Esophagus squamous epithelium (tissue), 5 donors: ENCODE measurements at regions not wholly inside any gene's neighbourhood (a gene's known extent, or its start where the extent isn't known, plus 50 kb on each side); places are given as distances from the start of the nearest gene placed in this dataset.

Experiments
- DNase-seq: peaks from one replicate; lab custom pipeline; 2025; lab: John Stamatoyannopoulos, UW
- H3K27ac ChIP-seq, 4 donors: fragments of 200-600 bp; sonication (generic); one replicate each; pipeline ENCODE4 v1.5.1; 2016 to 2019; ENCODE audit warnings: mild to moderate bottlenecking in 1 of 4
- H3K27me3 ChIP-seq, 4 donors: fragments of 200-600 bp; sonication (generic); 1 replicate in 3 of 4; 2 replicates in 1 of 4; pipeline versions ENCODE4 v1.5.1 to v1.6.0; 2017 to 2021; ENCODE audit warnings: antibody characterized with exemption in 1 of 4
- H3K36me3 ChIP-seq, 3 donors: fragments of 200-600 bp; sonication (generic); one replicate each; pipeline ENCODE4 v1.5.1; 2016 to 2019
- H3K4me1 ChIP-seq, 3 donors: fragments of 200-600 bp; sonication (generic); one replicate each; pipeline ENCODE4 v1.5.1; 2017 to 2019
- H3K4me3 ChIP-seq, 4 donors: fragments of 200-600 bp; sonication (generic); 1 replicate in 3 of 4; 2 replicates in 1 of 4; pipeline ENCODE4 v1.5.1; 2016 to 2019; ENCODE audit warnings: mild to moderate bottlenecking in 2 of 4, moderate library complexity in 1 of 4
- H3K9me3 ChIP-seq, 3 donors: fragments of 200-600 bp; sonication (generic); one replicate each; pipeline ENCODE4 v1.5.1; 2016 to 2019
- CTCF ChIP-seq, 6 experiments: fragments of 450-650 bp in 4 of 6; fragments of 200-600 bp in 2 of 6; sonication (generic) in 2 of 6; IDR thresholded peaks; one replicate each; pipeline ENCODE4 v1.5.1; 2016 to 2019; ENCODE audit warnings: antibody characterized with exemption in 6 of 6, mild to moderate bottlenecking in 4 of 6, moderate library complexity in 4 of 6
- POLR2A ChIP-seq, 4 donors: fragments of 450-650 bp; IDR thresholded peaks; one replicate each; pipeline ENCODE4 v1.6.1; 2017; ENCODE audit warnings: antibody characterized with exemption in 4 of 4, mild to moderate bottlenecking in 4 of 4, moderate library complexity in 3 of 4
- WGBS, 2 donors: methylation state at CpG; one replicate each; pipeline ENCODE4 v1.1.5; 2018; 5-methylcytosine and 5-hydroxymethylcytosine counted together
- intact Hi-C: fragments of 100-400 bp; cut with DNase I; formaldehyde crosslinking; loops from one replicate; pipeline ENCODE4 v1.15.0; 2022
- donor health status: DM: yes; HTN: yes; CAD: no.

- Histone ChIP-seq H3K27me3 (peaks cover 0 to 5% (median 0%) of the 10 kb centered on the region in 4 donors), H3K27ac (peak overlapping the region in 2 of 4 donors; percentile 27 to 56), H3K9me3 (no peaks in the 10 kb centered on the region), H3K4me3 (no peak overlapping the region), H3K4me1 (peaks cover 0 to 3% (median 0%) of the 10 kb centered on the region in 3 donors), H3K36me3 (no peaks in the 10 kb centered on the region)
- no peak for TF ChIP-seq POLR2A (IDR thresholded peaks at IDR 0.05)
- TF ChIP-seq CTCF (IDR thresholded peaks at IDR 0.05): no peak
- 27 to 37% methylated on average over 2 of the region's 2 CpGs for WGBS, 2 donors
- no peak for DNase-seq
- intact Hi-C loops: no loop called here
These were observed 123.0 kb upstream of the AKIRIN2 start for GRCh38 chr6:87824958-87825491.

- intact Hi-C loops: no loop called here
- TF ChIP-seq POLR2A (IDR thresholded peaks at IDR 0.05) (no peak), CTCF (IDR thresholded peaks at IDR 0.05) (no peak)
- no peak for DNase-seq
- Histone ChIP-seq H3K4me3 (no peak overlapping the region), H3K9me3 (no peaks in the 10 kb centered on the region), H3K27me3 (peaks cover 0 to 32% (median 0%) of the 10 kb centered on the region in 4 donors), H3K36me3 (no peaks in the 10 kb centered on the region), H3K27ac (no peak overlapping the region), H3K4me1 (peaks cover 0 to 3% (median 0%) of the 10 kb centered on the region in 3 donors)
These were observed 120.0 kb upstream of the AKIRIN2 start for GRCh38 chr6:87822011-87822410.

- Histone ChIP-seq H3K9me3 (no peaks in the 10 kb centered on the region), H3K27ac (no peak overlapping the region), H3K27me3 (peaks cover 0 to 43% (median 0%) of the 10 kb centered on the region in 4 donors), H3K4me1 (no peaks in the 10 kb centered on the region), H3K36me3 (no peaks in the 10 kb centered on the region), H3K4me3 (no peak overlapping the region)
- intact Hi-C loops: no loop called here
- WGBS, 2 donors: 92 to 96% methylated on average over 7 of the region's 7 CpGs
- DNase-seq: no peak
- TF ChIP-seq CTCF (IDR thresholded peaks at IDR 0.05) (no peak), POLR2A (IDR thresholded peaks at IDR 0.05) (no peak)
These were observed 118.4 kb upstream of the AKIRIN2 start for GRCh38 chr6:87820343-87820984.

- TF ChIP-seq POLR2A (IDR thresholded peaks at IDR 0.05) (no peak), CTCF (IDR thresholded peaks at IDR 0.05) (no peak)
- 64 to 67% methylated on average over 1 of the region's 1 CpG for WGBS, 2 donors
These were observed 115.2 kb upstream of the AKIRIN2 start for GRCh38 chr6:87817183-87817582.

GRCh38 chr6:87815449-87815848, 113.4 kb upstream of the AKIRIN2 start:
- Histone ChIP-seq H3K4me3 (no peak overlapping the region), H3K27ac (no peak overlapping the region), H3K4me1 (no peaks in the 10 kb centered on the region), H3K27me3 (peaks cover 0 to 92% (median 0%) of the 10 kb centered on the region in 4 donors), H3K36me3 (no peaks in the 10 kb centered on the region), H3K9me3 (no peaks in the 10 kb centered on the region)
- TF ChIP-seq CTCF (IDR thresholded peaks at IDR 0.05) (no peak), POLR2A (IDR thresholded peaks at IDR 0.05) (no peak)
- intact Hi-C loops: no loop called here
- 77 to 86% methylated on average over 1 of the region's 1 CpG for WGBS, 2 donors
- no peak for DNase-seq

More at GRCh38 chr6:87817183-87817582, 115.2 kb upstream of the AKIRIN2 start:
- H3K27ac ChIP-seq: no peak overlapping the region
- peaks cover 0 to 76% (median 0%) of the 10 kb centered on the region in 4 donors for H3K27me3 ChIP-seq
- H3K36me3 ChIP-seq: no peaks in the 10 kb centered on the region
- no peaks in the 10 kb centered on the region for H3K4me1 ChIP-seq
- H3K9me3 ChIP-seq: no peaks in the 10 kb centered on the region
- H3K4me3 ChIP-seq: no peak overlapping the region
- intact Hi-C loops: no loop called here
- no peak for DNase-seq
